HFFc6 (cell line): ENCODE measurements at regions not wholly inside any gene's neighbourhood (a gene's known extent, or its start where the extent isn't known, plus 50 kb on each side); places are given as distances from the start of the nearest gene placed in this dataset.
"Not testable (repeated sequence)": the region's sequence is repeated elsewhere in the genome, so short reads cannot be mapped to it uniquely, and the experiment has no call there.

Source experiments
- DNase-seq: peaks from one replicate; pipeline ENCODE4 v3.0.0-alpha.2; 2018
- H3K27ac Mint-ChIP-seq: 2 replicates; pipeline ENCODE4 v1.8.0; 2020; ENCODE audit warnings: mild to moderate bottlenecking, mixed read lengths
- H3K27me3 Mint-ChIP-seq: 2 replicates; pipeline ENCODE4 v1.8.0; 2021; ENCODE audit warnings: mild to moderate bottlenecking, moderate library complexity, mixed read lengths; ENCODE audit not compliant: insufficient read depth
- H3K36me3 Mint-ChIP-seq: 2 replicates; pipeline ENCODE4 v1.8.0; 2021; ENCODE audit warnings: low read depth, mixed read lengths
- H3K4me1 Mint-ChIP-seq: 2 replicates; pipeline ENCODE4 v1.8.0; 2020; ENCODE audit warnings: low read depth, mixed read lengths
- H3K4me3 Mint-ChIP-seq: 2 replicates; pipeline ENCODE4 v1.8.0; 2020; ENCODE audit warnings: mild to moderate bottlenecking, moderate library complexity, mixed read lengths
- H3K9me3 Mint-ChIP-seq: 2 replicates; pipeline ENCODE4 v1.8.0; 2020; ENCODE audit warnings: mild to moderate bottlenecking, mixed read lengths
- CTCF ChIP-seq: fragments of 200-600 bp; sonication (generic); IDR thresholded peaks from 2 replicates; pipeline ENCODE4 v1.5.0; 2021; ENCODE audit warnings: antibody characterized with exemption, mild to moderate bottlenecking

GRCh38 chr4:131883181-131883580, 1265.9 kb upstream of the PCDH10 start:
- not testable (repeated sequence) for H3K36me3 Mint-ChIP-seq, H3K9me3 Mint-ChIP-seq, H3K4me1 Mint-ChIP-seq, H3K4me3 Mint-ChIP-seq, DNase-seq, H3K27me3 Mint-ChIP-seq, H3K27ac Mint-ChIP-seq

- not testable (repeated sequence) for H3K4me1 Mint-ChIP-seq, H3K4me3 Mint-ChIP-seq, H3K27me3 Mint-ChIP-seq, H3K9me3 Mint-ChIP-seq, H3K27ac Mint-ChIP-seq, H3K36me3 Mint-ChIP-seq, DNase-seq
Measured at GRCh38 chr4:131925662-131926061, 1223.4 kb upstream of the PCDH10 start.

DNA sequence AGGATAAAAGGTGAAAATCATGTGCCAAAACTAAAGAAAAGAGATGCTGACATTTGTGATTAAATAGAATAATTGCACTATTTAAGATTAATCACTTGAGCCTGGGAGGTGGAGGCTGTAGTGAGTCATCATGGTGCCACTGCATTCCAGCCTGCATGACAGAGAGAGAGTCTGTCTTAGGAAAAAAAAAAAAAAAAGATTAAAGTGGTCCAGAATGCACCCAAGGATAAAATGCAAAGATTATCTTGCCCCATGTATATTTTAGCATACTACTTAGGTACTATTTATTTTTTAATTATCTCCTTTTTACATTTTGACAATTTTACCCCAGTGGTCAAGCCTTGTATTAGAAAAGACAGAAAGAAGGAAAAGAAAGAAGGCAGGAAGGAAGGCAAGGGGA, 1181.4 kb upstream of the PCDH10 start:
- H3K4me3 Mint-ChIP-seq, H3K36me3 Mint-ChIP-seq, H3K9me3 Mint-ChIP-seq, H3K27me3 Mint-ChIP-seq: not testable (repeated sequence)
- DNase-seq = peak; percentile 23
- Mint-ChIP-seq H3K4me1 (peaks cover 13% of the 10 kb centered on the region), H3K27ac (peak overlapping the region; percentile 10; the same call in 1 of the 2 replicates)

DNA sequence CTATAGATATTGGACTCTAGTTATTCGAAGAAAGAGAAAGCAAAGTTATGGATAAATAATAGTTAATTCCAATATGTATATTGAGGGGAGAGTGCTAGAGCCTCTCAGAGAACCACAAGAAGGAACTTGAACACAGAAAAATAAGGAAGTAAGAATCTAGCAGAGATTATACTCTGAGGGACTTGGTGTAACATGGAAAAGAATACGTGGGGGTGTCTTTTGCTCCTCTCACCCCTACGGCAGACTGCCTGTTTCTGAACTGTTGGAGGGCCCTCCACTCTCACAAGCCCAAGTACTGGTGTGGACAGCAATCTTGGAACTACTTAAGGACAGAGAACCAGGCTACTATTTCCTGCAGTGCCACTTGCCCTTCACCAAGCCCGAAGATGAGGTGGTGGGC, 1174.4 kb upstream of the PCDH10 start:
- Mint-ChIP-seq H3K4me3 (peak overlapping the region; percentile 96), H3K9me3 (peaks cover 20% of the 10 kb centered on the region), H3K4me1 (no peaks in the 10 kb centered on the region), H3K27me3 (no peaks in the 10 kb centered on the region; the same call in 1 of the 2 replicates), H3K36me3 (peaks cover 12% of the 10 kb centered on the region), H3K27ac (peak overlapping the region; percentile 92)
- DNase-seq = peak; percentile 6
- no peak for TF ChIP-seq CTCF

DNA sequence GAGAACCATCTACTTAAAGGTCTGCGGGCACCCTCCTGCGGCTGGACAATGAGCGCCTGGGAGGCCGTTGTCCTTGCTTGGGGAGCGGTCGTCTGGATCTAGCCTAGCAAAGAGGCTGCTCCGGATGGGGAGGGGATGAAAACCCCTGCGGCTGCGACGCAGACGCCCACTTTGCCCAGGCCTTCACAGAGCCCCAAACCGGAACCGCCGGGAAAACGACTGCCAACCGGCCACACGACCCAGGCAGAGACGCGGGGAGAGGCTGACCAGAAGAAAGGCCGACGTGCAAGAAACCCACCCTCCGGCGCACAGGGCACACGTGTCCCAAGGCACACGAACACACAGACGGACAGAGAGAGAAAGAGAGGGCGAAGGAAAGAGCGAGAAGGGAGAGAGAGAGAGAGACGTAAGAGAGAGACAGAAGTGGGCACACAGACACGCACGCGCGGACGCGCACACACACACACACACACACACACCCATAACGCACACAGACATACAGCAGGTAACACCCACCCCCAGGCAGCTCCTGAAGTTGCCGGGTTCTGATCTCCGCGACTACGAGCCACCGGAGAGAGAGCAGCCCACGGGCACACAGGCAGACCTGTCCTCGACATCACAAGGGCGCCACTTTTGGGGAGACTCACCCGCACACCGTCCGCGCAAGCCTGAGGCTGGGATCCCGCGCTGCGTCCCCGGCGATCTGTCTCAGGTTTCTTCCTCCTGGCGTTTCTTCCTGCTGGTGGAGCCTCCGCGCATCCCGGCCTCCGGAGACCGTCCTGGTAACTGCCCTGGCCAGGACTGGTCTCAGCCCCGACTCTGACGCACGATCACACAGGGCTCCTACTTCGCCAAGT, 1173.6 kb upstream of the PCDH10 start:
- H3K27me3 Mint-ChIP-seq, H3K4me1 Mint-ChIP-seq: not testable (repeated sequence)
- Mint-ChIP-seq H3K9me3 (peaks cover 20% of the 10 kb centered on the region), H3K36me3 (peaks cover 12% of the 10 kb centered on the region), H3K4me3 (peak overlapping the region; percentile 96), H3K27ac (peak overlapping the region; percentile 92)
- DNase-seq = peak; percentile 29

DNA sequence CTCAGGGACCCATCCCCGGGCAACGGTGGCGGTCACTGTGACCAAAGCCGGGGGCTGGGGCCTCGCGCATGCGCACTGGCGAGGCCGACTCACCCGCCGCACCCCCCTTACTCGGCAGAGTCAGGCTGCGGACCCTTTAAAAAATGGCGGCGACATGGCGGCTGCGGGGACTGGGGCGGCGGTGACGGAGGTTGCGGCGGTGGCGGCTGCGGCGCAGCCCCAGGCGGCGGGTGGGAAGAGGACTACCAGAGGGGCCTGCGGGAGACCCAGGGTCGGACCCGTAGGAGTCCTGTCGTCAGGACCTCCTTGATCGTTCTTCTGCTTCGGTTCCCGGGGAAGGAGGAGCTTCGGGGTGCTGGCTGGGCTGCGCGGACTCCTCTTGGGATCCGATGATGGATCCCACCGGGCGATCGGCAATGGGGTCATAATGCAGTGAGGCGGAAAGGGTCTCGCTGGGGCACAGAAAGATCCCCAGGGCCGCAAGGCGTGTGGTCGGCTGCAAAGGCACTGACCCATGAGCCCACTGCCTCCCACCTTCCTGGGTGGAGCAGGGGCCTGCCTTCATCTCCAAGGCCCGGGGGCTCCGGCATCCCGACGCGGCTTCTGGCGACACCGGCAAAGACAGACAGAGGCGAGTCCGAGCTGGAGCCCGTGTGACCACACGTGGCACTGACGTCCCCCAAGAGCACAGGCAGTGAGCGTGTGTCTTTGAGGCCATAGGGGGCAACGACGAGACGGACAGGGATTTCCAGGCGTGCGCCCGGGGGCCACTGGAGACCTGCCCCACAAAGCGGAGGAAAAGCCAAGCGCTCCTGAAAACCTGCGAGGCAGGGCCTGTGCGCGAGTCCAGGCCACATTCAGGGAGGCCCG, 1172.7 kb upstream of the PCDH10 start:
- H3K36me3 Mint-ChIP-seq = peaks cover 12% of the 10 kb centered on the region
- DNase-seq, H3K27me3 Mint-ChIP-seq, H3K4me1 Mint-ChIP-seq: not testable (repeated sequence)
- peak overlapping the region; percentile 92 for H3K27ac Mint-ChIP-seq
- H3K9me3 Mint-ChIP-seq = peaks cover 24% of the 10 kb centered on the region
- H3K4me3 Mint-ChIP-seq = peak overlapping the region; percentile 96

GRCh38 chr4:131978120-131978519, 1171.0 kb upstream of the PCDH10 start:
- H3K27me3 Mint-ChIP-seq = no peaks in the 10 kb centered on the region; the same call in 1 of the 2 replicates
- no peak for DNase-seq
- TF ChIP-seq CTCF = no peak
- peaks cover 24% of the 10 kb centered on the region for H3K9me3 Mint-ChIP-seq
- no peak overlapping the region for H3K4me3 Mint-ChIP-seq
- no peak overlapping the region for H3K27ac Mint-ChIP-seq
- no peaks in the 10 kb centered on the region for H3K4me1 Mint-ChIP-seq
- peaks cover 12% of the 10 kb centered on the region for H3K36me3 Mint-ChIP-seq

DNA sequence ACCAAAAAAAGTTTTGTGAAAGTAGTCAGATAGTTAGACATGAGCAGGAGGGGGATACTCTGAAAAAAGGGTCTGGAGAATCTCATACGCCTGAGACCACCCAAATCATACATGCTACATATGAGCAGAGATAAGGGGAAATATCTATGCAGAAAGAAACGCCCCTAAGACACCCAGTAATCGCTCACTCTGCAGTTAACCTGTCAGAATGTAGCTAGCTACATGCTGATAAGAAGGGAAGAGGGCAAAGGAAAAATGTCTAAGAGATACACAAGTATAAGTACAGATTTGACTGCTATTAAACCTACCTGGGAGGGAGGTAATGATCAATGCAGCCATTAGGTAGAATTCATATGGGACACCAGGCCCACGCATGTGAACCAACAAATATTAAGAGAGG, 1159.5 kb upstream of the PCDH10 start:
- no peak for TF ChIP-seq CTCF
- Mint-ChIP-seq H3K9me3 (no peaks in the 10 kb centered on the region), H3K36me3 (no peaks in the 10 kb centered on the region), H3K4me3 (no peak overlapping the region), H3K27me3 (no peaks in the 10 kb centered on the region), H3K27ac (no peak overlapping the region), H3K4me1 (no peaks in the 10 kb centered on the region)
- no peak for DNase-seq
